ENCODE measurements at regions not wholly inside any gene's neighbourhood (a gene's known extent, or its start where the extent isn't known, plus 50 kb on each side); places are given as distances from the start of the nearest gene placed in this dataset.

GRCh38 chr10:78830976-78831375 is 237.8 kb upstream of the ZMIZ1 start:
- no peak for DNase-seq (ENCODE audit: low read depth)

GRCh38 chr10:78831461-78831860 is 237.3 kb upstream of the ZMIZ1 start:
- no peak for DNase-seq (ENCODE audit: low read depth)

- DNase-seq (ENCODE audit: low read depth) = no peak
Observed at GRCh38 chr10:78832281-78832680, 236.5 kb upstream of the ZMIZ1 start.

GRCh38 chr10:78838141-78838657 is 230.6 kb upstream of the ZMIZ1 start:
- DNase-seq (ENCODE audit: low read depth) = no peak

GRCh38 chr10:78843495-78843894 is 225.3 kb upstream of the ZMIZ1 start:
- DNase-seq (ENCODE audit: low read depth) = no peak

GRCh38 chr10:78844960-78845607 is 223.7 kb upstream of the ZMIZ1 start:
- DNase-seq (ENCODE audit: low read depth) = no peak

- no peak for DNase-seq (ENCODE audit: low read depth)
Observed at GRCh38 chr10:78846071-78846470, 222.7 kb upstream of the ZMIZ1 start.

- no peak for DNase-seq (ENCODE audit: low read depth)
Observed at GRCh38 chr10:78846760-78847159, 222.0 kb upstream of the ZMIZ1 start.

- no peak for DNase-seq (ENCODE audit: low read depth)
Observed at GRCh38 chr10:78847485-78847884, 221.3 kb upstream of the ZMIZ1 start.

- no peak for DNase-seq (ENCODE audit: low read depth)
Observed at GRCh38 chr10:78849115-78849514, 219.7 kb upstream of the ZMIZ1 start.

- no peak for DNase-seq (ENCODE audit: low read depth)
Observed at GRCh38 chr10:78849731-78850130, 219.0 kb upstream of the ZMIZ1 start.

GRCh38 chr10:78850644-78851435 is 217.9 kb upstream of the ZMIZ1 start:
- no peak for DNase-seq (ENCODE audit: low read depth)

- DNase-seq (ENCODE audit: low read depth) = no peak
Observed at GRCh38 chr10:78851647-78852046, 217.1 kb upstream of the ZMIZ1 start.

GRCh38 chr10:78852466-78853240 is 216.1 kb upstream of the ZMIZ1 start:
- DNase-seq (ENCODE audit: low read depth) = no peak

- no peak for DNase-seq (ENCODE audit: low read depth)
Observed at GRCh38 chr10:78853864-78854263, 214.9 kb upstream of the ZMIZ1 start.

GRCh38 chr10:78856421-78856820 is 212.3 kb upstream of the ZMIZ1 start:
- DNase-seq (ENCODE audit: low read depth) = no peak

GRCh38 chr10:78857193-78857592 is 211.6 kb upstream of the ZMIZ1 start:
- no peak for DNase-seq (ENCODE audit: low read depth)

GRCh38 chr10:78859266-78859665 is 209.5 kb upstream of the ZMIZ1 start:
- DNase-seq (ENCODE audit: low read depth) = no peak

- no peak for DNase-seq (ENCODE audit: low read depth)
Observed at GRCh38 chr10:78859769-78860168, 209.0 kb upstream of the ZMIZ1 start.

- DNase-seq (ENCODE audit: low read depth) = no peak
Observed at GRCh38 chr10:78860260-78860914, 208.4 kb upstream of the ZMIZ1 start.

- no peak for DNase-seq (ENCODE audit: low read depth)
Observed at GRCh38 chr10:78861529-78862327, 207.0 kb upstream of the ZMIZ1 start.

GRCh38 chr10:78862328-78862640 is 206.5 kb upstream of the ZMIZ1 start:
- DNase-seq (ENCODE audit: low read depth) = no peak

Data from stimulated activated CD8-positive, alpha-beta memory T cell treated with anti-CD3 and anti-CD28 coated beads, Interleukin-12 subunit alpha, Interleukin-12 subunit beta, amount 100 ng/mL, for 4 hours (primary cell).